D721Med (cell line): ENCODE measurements at regions not wholly inside any gene's neighbourhood (a gene's known extent, or its start where the extent isn't known, plus 50 kb on each side); places are given as distances from the start of the nearest gene placed in this dataset.

Experiments
- DNase-seq: peaks from one replicate; pipeline ENCODE4 v3.0.0; 2011; ENCODE audit warnings: low spot score; ENCODE audit not compliant: insufficient read length
- FAIRE-seq: peaks from 2 replicates; lab custom pipeline; 2011; peaks lifted over from hg19 to GRCh38; lab: Jason Lieb, UNC
- TF ChIP-seq, protein P1 (sequence below): IDR thresholded peaks from 2 replicates; pipeline ENCODE4 v1.5.1; 2012; ENCODE audit warnings: mild to moderate bottlenecking, control low read depth; ENCODE audit not compliant: insufficient read depth; ENCODE audit errors: missing control alignments

DNA sequence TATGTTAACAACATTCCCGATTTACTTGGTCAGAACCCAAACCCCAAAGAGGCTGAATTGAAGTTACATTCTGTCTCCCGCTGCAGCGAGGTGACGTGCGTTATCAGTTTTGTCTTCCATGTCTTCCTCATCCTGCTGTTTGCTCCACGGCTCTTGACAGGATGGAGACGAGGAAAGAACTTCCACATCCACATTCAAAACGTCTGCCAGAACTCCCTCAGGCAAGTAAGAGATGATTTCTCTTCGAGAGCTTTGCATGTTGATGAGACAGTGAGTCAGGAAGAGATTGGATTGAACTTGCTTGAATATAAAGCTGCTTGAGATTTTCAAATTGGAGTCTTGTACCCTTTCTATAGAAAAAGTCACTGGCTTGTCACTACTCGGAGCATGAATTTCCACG is 242.6 kb downstream of the AUH start:
- TF ChIP-seq, protein P1, sequence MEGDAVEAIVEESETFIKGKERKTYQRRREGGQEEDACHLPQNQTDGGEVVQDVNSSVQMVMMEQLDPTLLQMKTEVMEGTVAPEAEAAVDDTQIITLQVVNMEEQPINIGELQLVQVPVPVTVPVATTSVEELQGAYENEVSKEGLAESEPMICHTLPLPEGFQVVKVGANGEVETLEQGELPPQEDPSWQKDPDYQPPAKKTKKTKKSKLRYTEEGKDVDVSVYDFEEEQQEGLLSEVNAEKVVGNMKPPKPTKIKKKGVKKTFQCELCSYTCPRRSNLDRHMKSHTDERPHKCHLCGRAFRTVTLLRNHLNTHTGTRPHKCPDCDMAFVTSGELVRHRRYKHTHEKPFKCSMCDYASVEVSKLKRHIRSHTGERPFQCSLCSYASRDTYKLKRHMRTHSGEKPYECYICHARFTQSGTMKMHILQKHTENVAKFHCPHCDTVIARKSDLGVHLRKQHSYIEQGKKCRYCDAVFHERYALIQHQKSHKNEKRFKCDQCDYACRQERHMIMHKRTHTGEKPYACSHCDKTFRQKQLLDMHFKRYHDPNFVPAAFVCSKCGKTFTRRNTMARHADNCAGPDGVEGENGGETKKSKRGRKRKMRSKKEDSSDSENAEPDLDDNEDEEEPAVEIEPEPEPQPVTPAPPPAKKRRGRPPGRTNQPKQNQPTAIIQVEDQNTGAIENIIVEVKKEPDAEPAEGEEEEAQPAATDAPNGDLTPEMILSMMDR, result no peak
- DNase-seq (no peak), FAIRE-seq (no peak)

GRCh38 chr9:91119679-91120078 is 242.0 kb downstream of the AUH start:
- TF ChIP-seq, protein P1, result no peak
- FAIRE-seq (no peak), DNase-seq (no peak)

GRCh38 chr9:91120200-91120599 is 241.5 kb downstream of the AUH start:
- DNase-seq (no peak), FAIRE-seq (no peak)
- TF ChIP-seq, protein P1, result no peak

DNA sequence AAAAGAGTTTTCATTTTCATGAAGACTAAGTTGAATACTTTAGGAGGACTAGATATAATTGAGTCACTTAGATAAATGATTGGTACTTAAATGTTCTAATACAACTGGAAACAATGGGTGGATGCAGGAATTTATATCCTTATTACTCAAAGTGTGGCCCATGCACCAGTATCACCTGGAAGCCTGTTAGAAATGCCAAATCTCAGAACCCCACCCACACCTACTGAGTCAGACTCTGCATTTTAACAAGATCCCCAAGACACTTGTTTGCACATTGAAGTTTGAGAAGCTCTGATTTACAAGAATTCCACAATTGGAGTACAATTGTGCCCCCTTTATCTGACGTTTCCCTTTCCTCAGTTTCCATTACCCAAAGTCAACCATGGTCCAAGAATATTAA is 239.0 kb downstream of the AUH start:
- TF ChIP-seq, protein P1, result no peak
- DNase-seq (no peak), FAIRE-seq (no peak)

- FAIRE-seq, result no peak
- DNase-seq, result no peak
- TF ChIP-seq, protein P1, result no peak
Measured at GRCh38 chr9:91126761-91127445, 234.8 kb downstream of the AUH start.

DNA sequence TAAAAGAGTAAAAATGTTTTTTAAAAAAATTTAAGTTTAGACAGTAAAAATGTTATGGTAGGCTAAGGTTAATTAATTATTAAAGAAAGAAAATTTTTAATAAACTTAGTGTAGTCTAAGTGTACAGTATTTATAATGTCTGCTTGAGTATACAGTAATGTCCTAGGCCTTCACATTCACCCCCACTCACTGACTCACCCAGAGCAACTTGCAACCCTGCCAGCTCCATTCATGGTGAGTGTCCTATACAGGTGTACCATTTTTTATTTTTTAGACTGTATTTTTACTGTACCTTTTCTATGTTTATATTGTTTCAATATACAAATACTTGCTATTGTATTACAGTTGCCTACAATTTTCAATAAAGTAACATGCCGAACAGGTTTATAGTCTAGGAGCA is 234.1 kb downstream of the AUH start:
- FAIRE-seq, result no peak
- DNase-seq, result no peak
- TF ChIP-seq, protein P1, result no peak

GRCh38 chr9:91130796-91131318 is 230.9 kb downstream of the AUH start:
- DNase-seq (no peak), FAIRE-seq (no peak)
- TF ChIP-seq, protein P1, result no peak
